ENCODE measurements at regions not wholly inside any gene's neighbourhood (a gene's known extent, or its start where the extent isn't known, plus 50 kb on each side); places are given as distances from the start of the nearest gene placed in this dataset.

DNA sequence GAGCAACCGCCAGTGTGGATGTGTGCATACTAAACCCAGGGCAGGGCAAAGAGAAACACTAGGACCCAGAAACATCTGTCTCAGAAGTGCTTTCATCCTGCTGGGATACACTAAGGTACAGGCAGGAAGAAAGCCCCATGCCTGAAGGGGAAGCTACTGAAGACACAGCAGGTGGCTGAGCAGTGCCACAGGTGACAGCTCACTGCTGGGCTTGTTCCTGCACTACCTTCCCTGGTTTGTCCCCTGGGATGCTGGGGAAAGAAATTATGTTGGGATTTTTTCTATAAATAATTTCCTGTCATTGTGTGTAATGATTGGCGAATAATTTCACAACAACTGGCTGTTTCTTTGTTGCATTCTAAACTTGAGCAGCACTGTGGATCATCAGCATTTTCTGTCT is 245.3 kb upstream of the RAB4A start:
- TF ChIP-seq ZBTB7B (CRISPR knock-in tag; IDR thresholded peaks at IDR 0.05) (no peak), MYNN (CRISPR knock-in tag; IDR thresholded peaks at IDR 0.05; ENCODE audit: low read depth) (no peak), ZNF552 (CRISPR knock-in tag; IDR thresholded peaks at IDR 0.05; ENCODE audit: borderline replicate concordance) (no peak), ZBTB42 (CRISPR knock-in tag; IDR thresholded peaks at IDR 0.05) (no peak), NFE2L2 (IDR thresholded peaks at IDR 0.05; ENCODE audit: low read length) (no peak), ZFP82 (CRISPR knock-in tag; IDR thresholded peaks at IDR 0.05; ENCODE audit: borderline replicate concordance) (no peak), JUNB (CRISPR knock-in tag; IDR thresholded peaks at IDR 0.05; ENCODE audit: borderline replicate concordance) (no peak)
- TF ChIP-seq, protein P1, sequence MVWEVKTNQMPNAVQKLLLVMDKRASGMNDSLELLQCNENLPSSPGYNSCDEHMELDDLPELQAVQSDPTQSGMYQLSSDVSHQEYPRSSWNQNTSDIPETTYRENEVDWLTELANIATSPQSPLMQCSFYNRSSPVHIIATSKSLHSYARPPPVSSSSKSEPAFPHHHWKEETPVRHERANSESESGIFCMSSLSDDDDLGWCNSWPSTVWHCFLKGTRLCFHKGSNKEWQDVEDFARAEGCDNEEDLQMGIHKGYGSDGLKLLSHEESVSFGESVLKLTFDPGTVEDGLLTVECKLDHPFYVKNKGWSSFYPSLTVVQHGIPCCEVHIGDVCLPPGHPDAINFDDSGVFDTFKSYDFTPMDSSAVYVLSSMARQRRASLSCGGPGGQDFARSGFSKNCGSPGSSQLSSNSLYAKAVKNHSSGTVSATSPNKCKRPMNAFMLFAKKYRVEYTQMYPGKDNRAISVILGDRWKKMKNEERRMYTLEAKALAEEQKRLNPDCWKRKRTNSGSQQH (CRISPR knock-in tag; IDR thresholded peaks at IDR 0.05; ENCODE audit: low read depth): no peak

Data from HepG2 (cell line).